ENCODE measurements at regions not wholly inside any gene's neighbourhood (a gene's known extent, or its start where the extent isn't known, plus 50 kb on each side); places are given as distances from the start of the nearest gene placed in this dataset.

DNA sequence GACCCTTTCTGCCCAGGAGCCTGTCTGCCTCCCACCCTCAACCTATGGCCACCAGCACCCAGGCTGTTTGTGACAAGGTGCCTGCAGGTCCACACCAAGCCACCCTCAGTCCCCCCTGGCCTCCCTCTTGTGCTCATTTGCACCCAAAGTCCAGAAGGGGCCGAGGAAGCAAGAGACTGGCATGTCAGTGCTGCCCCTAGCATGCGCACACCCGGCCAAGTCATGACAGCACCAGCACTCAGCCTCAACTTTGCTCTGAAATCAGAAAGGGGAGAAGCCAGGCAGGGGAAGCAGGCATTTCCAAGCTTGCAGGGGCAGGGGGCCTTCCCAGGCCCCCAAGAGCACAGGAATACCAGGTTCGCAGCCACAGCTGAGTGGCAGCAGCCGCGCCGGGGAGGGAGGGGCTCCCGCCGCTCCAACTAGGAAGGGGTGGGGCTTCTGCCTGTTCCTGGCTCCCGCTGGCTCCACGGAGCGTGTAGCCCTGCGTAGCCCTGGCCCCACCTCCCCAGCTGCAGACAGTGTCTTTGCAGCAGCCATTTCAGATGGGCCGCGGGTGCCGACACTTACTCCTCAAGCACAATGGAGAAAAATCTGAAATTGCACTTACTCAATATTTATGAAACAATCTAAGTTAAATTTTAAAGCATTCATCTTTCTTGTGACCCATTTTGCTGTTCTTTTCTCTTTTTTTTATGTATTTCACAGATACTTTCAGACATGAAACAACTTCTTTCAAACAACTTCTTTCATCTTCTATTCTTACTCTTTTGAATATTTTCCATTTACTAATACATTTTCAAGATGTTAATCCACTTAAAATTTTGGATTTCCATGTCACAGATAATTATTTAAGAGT lies 54.9 kb upstream of the ABCB5 start:
- Histone ChIP-seq H3K27me3 (replicated peaks; ENCODE audit: control insufficient read depth, insufficient read depth, low read length) (no peaks in the 10 kb centered on the region), H3K36me3 (ENCODE audit: control insufficient read depth, insufficient read depth, low read length) (no peaks in the 10 kb centered on the region), H3K4me3 (replicated peaks; ENCODE audit: low read depth, low read length) (no peak overlapping the region)
- TF ChIP-seq, protein P1, sequence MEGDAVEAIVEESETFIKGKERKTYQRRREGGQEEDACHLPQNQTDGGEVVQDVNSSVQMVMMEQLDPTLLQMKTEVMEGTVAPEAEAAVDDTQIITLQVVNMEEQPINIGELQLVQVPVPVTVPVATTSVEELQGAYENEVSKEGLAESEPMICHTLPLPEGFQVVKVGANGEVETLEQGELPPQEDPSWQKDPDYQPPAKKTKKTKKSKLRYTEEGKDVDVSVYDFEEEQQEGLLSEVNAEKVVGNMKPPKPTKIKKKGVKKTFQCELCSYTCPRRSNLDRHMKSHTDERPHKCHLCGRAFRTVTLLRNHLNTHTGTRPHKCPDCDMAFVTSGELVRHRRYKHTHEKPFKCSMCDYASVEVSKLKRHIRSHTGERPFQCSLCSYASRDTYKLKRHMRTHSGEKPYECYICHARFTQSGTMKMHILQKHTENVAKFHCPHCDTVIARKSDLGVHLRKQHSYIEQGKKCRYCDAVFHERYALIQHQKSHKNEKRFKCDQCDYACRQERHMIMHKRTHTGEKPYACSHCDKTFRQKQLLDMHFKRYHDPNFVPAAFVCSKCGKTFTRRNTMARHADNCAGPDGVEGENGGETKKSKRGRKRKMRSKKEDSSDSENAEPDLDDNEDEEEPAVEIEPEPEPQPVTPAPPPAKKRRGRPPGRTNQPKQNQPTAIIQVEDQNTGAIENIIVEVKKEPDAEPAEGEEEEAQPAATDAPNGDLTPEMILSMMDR (IDR thresholded peaks at IDR 0.05; ENCODE audit: insufficient read depth, low read length, poor library complexity, severe bottlenecking) = no peak
- no peak for DNase-seq (ENCODE audit: extremely low read depth, insufficient read length)

DNA sequence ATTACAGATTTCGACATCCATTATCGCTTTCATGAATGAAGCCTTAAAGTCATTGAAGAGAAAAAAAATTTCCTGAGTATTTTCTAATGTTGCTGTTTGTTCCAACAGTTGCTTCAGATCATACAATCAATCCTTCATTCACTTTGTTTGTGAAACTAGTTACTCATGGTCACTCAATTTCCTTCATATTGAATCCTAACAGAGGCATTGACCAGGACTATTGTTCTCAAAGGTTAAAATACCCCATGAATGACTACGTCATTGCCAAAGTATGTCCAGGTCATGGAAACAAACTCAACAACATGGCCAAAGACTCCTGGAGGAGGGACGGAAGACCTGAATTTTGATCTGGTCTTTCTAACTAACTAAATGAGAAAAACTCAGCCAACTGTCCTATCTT lies 54.0 kb upstream of the ABCB5 start:
- Histone ChIP-seq H3K4me3 (replicated peaks; ENCODE audit: low read depth, low read length) (no peak overlapping the region), H3K27me3 (replicated peaks; ENCODE audit: control insufficient read depth, insufficient read depth, low read length) (no peaks in the 10 kb centered on the region), H3K36me3 (ENCODE audit: control insufficient read depth, insufficient read depth, low read length) (no peaks in the 10 kb centered on the region)
- TF ChIP-seq, protein P1 (IDR thresholded peaks at IDR 0.05; ENCODE audit: insufficient read depth, low read length, poor library complexity, severe bottlenecking) = no peak
- no peak for DNase-seq (ENCODE audit: extremely low read depth, insufficient read length)

DNA sequence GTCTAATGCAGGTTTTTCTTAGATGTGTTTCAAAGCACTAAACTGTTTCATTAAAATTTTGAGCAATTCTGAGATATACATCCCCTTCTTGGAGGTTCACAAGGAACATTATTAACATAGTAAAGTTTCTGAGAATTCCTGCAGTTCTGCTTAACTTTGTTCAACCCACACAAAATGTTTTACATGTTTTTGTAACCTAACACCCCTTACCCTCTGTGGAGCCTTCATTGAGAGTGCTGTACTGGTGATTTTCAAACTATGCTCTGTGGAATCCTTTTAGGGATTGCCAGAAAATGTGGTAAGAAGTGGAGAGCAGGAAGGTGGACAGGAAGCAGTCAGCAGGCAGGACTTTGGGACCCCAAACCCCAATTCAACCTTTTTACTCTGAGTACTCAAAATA lies 53.6 kb upstream of the ABCB5 start:
- TF ChIP-seq, protein P1 (IDR thresholded peaks at IDR 0.05; ENCODE audit: insufficient read depth, low read length, poor library complexity, severe bottlenecking) = no peak
- Histone ChIP-seq H3K27me3 (replicated peaks; ENCODE audit: control insufficient read depth, insufficient read depth, low read length) (no peaks in the 10 kb centered on the region), H3K36me3 (ENCODE audit: control insufficient read depth, insufficient read depth, low read length) (no peaks in the 10 kb centered on the region), H3K4me3 (replicated peaks; ENCODE audit: low read depth, low read length) (no peak overlapping the region)
- no peak for DNase-seq (ENCODE audit: extremely low read depth, insufficient read length)

DNA sequence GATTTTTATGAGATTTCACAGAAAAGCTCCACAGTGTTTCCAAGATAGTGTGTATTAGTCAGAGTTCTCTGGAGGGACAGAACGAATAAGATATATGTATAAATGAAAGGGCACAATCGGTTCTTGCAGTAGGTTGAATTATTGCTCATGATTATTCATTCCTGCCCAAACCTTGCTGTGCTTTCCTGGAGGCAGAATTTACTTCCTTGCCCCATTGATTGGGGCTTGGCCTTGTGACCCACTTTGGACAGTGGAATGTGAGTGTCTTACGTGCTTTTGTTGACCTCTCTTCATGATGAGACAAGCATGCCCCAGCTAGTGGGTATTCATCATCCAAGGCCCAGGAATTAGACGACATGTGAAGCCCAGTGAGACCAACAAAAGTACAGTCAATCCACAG lies 53.0 kb upstream of the ABCB5 start:
- Histone ChIP-seq H3K36me3 (ENCODE audit: control insufficient read depth, insufficient read depth, low read length) (no peaks in the 10 kb centered on the region), H3K27me3 (replicated peaks; ENCODE audit: control insufficient read depth, insufficient read depth, low read length) (no peaks in the 10 kb centered on the region), H3K4me3 (replicated peaks; ENCODE audit: low read depth, low read length) (no peak overlapping the region)
- DNase-seq (ENCODE audit: extremely low read depth, insufficient read length) = no peak
- TF ChIP-seq, protein P1 (IDR thresholded peaks at IDR 0.05; ENCODE audit: insufficient read depth, low read length, poor library complexity, severe bottlenecking) = no peak

Measured in GM06990 (cell line).